H1 (cell line): ENCODE measurements at regions not wholly inside any gene's neighbourhood (a gene's known extent, or its start where the extent isn't known, plus 50 kb on each side); places are given as distances from the start of the nearest gene placed in this dataset.

Experiments
- E2F6 ChIP-seq: IDR thresholded peaks from 2 replicates; pipeline ENCODE4 v1.6.1; 2012; ENCODE audit warnings: inconsistent platforms
- JUND ChIP-seq: IDR thresholded peaks from 2 replicates; pipeline ENCODE4 v1.6.1; 2011; ENCODE audit warnings: mild to moderate bottlenecking, improper control_type of control experiment, low read length
- POLR2AphosphoS5 ChIP-seq: IDR thresholded peaks from 2 replicates; pipeline ENCODE4 v1.6.1; 2011; ENCODE audit warnings: low read depth, low read length
- RXRA ChIP-seq: IDR thresholded peaks from 2 replicates; pipeline ENCODE4 v1.6.1; 2011; ENCODE audit warnings: low read depth, mild to moderate bottlenecking, low read length, moderate library complexity; ENCODE audit not compliant: insufficient read depth
- TCF12 ChIP-seq: IDR thresholded peaks from 2 replicates; pipeline ENCODE4 v1.6.1; 2011; ENCODE audit warnings: low read depth, mild to moderate bottlenecking, low read length
- TF ChIP-seq, protein P1 (sequence below), 3 experiments: IDR thresholded peaks; 1 replicate in 2 of 3; 2 replicates in 1 of 3; pipeline versions ENCODE4 v1.5.1 to v1.6.1; 2011; ENCODE audit warnings: low read length in 3 of 3, mild to moderate bottlenecking in 3 of 3, inconsistent platforms in 2 of 3, low read depth in 1 of 3, moderate library complexity in 1 of 3; ENCODE audit not compliant: insufficient read depth in 1 of 3; ENCODE audit errors: control extremely low read depth in 1 of 3

DNA sequence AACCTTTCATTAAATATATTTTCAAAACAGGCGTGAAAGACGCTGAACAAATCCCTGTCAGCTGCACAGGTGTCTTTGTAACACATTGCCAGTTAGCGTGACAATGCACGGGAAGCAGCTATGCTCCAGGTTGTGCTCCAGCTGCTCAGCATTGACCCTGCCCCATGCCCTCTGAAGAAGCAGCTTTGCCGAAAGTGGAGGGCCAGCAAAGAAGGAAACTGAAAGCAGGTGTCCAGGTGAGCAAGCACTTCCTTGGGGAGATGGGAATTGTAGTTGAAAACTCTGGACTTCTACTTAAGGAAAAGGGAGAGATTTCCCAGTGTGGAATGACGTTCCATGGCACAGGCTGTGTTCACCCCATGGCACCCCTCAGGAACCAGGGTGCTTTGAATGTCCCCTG is 125.7 kb downstream of the TTLL2 start:
- TF ChIP-seq, protein P1, sequence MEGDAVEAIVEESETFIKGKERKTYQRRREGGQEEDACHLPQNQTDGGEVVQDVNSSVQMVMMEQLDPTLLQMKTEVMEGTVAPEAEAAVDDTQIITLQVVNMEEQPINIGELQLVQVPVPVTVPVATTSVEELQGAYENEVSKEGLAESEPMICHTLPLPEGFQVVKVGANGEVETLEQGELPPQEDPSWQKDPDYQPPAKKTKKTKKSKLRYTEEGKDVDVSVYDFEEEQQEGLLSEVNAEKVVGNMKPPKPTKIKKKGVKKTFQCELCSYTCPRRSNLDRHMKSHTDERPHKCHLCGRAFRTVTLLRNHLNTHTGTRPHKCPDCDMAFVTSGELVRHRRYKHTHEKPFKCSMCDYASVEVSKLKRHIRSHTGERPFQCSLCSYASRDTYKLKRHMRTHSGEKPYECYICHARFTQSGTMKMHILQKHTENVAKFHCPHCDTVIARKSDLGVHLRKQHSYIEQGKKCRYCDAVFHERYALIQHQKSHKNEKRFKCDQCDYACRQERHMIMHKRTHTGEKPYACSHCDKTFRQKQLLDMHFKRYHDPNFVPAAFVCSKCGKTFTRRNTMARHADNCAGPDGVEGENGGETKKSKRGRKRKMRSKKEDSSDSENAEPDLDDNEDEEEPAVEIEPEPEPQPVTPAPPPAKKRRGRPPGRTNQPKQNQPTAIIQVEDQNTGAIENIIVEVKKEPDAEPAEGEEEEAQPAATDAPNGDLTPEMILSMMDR (IDR thresholded peaks at IDR 0.05; ENCODE audit: control extremely low read depth in 1 of 3, insufficient read depth in 1 of 3, low read depth in 1 of 3, low read length in 3 of 3) = no peak
- TF ChIP-seq TCF12 = no peak
- TF ChIP-seq POLR2AphosphoS5 = no peak
- no peak for TF ChIP-seq RXRA
- TF ChIP-seq E2F6 = no peak
- no peak for TF ChIP-seq JUND
